Naive thymus-derived CD4-positive, alpha-beta T cell (primary cell): ENCODE measurements at regions not wholly inside any gene's neighbourhood (a gene's known extent, or its start where the extent isn't known, plus 50 kb on each side); places are given as distances from the start of the nearest gene placed in this dataset.

Experiments used
- ATAC-seq: fragments of 150-1000 bp; cut with Tn5 transposase; 2 replicates; pipeline ENCODE4 v1.10.0; 2021; ENCODE audit warnings: mild to moderate bottlenecking, moderate library complexity
- CTCF ChIA-PET: fragments of 350-600 bp; sonication (Branson Sonifier 250); formaldehyde crosslinking; loops from one replicate; lab custom pipeline; 2021; ENCODE audit warnings: antibody characterized with exemption; lab: Charles Lee
- POLR2A ChIA-PET: fragments of 350-600 bp; sonication (Branson Sonifier 250); formaldehyde crosslinking; loops from one replicate; lab custom pipeline; 2021; ENCODE audit warnings: antibody characterized with exemption, inconsistent platforms; lab: Charles Lee
- DNase-seq, 9 donors: peaks; one replicate each; pipeline versions ENCODE4 v3.0.0 to v3.0.0-alpha.2; 2020 to 2022; ENCODE audit warnings: mixed read lengths in 1 of 9
- H3K27ac ChIP-seq: one replicate; pipeline ENCODE4 v1.7.0; 2013; ENCODE audit warnings: mild to moderate bottlenecking, low read depth, low read length, moderate library complexity
- H3K27me3 ChIP-seq, 2 donors: one replicate each; pipeline ENCODE4 v1.7.0; 2013; ENCODE audit warnings: low read length in 2 of 2, mild to moderate bottlenecking in 2 of 2, moderate library complexity in 2 of 2; ENCODE audit not compliant: control insufficient read depth in 2 of 2, insufficient read depth in 2 of 2
- H3K36me3 ChIP-seq, 3 experiments: 1 replicate in 2 of 3; 2 replicates in 1 of 3; pipeline ENCODE4 v1.7.0; 2013; ENCODE audit warnings: low read length in 3 of 3, mild to moderate bottlenecking in 3 of 3, moderate library complexity in 1 of 3; ENCODE audit not compliant: insufficient read depth in 3 of 3, control insufficient read depth in 2 of 3
- H3K4me1 ChIP-seq, 2 donors: one replicate each; pipeline ENCODE4 v1.7.0; 2013; ENCODE audit warnings: low read length in 2 of 2, mild to moderate bottlenecking in 2 of 2, moderate library complexity in 1 of 2; ENCODE audit not compliant: control insufficient read depth in 2 of 2, insufficient read depth in 2 of 2
- H3K4me3 ChIP-seq: 2 replicates; pipeline ENCODE4 v1.7.0; 2013; ENCODE audit warnings: mild to moderate bottlenecking, low read length
- H3K9me3 ChIP-seq, 3 experiments: 1 replicate in 2 of 3; 2 replicates in 1 of 3; pipeline ENCODE4 v1.7.0; 2013; ENCODE audit warnings: low read length in 3 of 3; ENCODE audit not compliant: control insufficient read depth in 2 of 3
- H3K27ac Mint-ChIP-seq, 9 donors: one replicate each; pipeline ENCODE4 v1.8.0; 2020 to 2022; ENCODE audit warnings: mixed read lengths in 9 of 9, mild to moderate bottlenecking in 8 of 9, moderate library complexity in 5 of 9, inconsistent platforms in 2 of 9
- H3K27me3 Mint-ChIP-seq, 5 donors: one replicate each; pipeline ENCODE4 v1.8.0; 2021 to 2022; ENCODE audit warnings: mixed read lengths in 5 of 5, mild to moderate bottlenecking in 1 of 5
- H3K36me3 Mint-ChIP-seq, 5 donors: one replicate each; pipeline ENCODE4 v1.8.0; 2020 to 2022; ENCODE audit warnings: mixed read lengths in 5 of 5, mild to moderate bottlenecking in 3 of 5, inconsistent platforms in 1 of 5
- H3K4me1 Mint-ChIP-seq, 7 donors: one replicate each; pipeline ENCODE4 v1.8.0; 2020 to 2022; ENCODE audit warnings: mixed read lengths in 7 of 7, mild to moderate bottlenecking in 3 of 7, inconsistent platforms in 1 of 7
- H3K4me3 Mint-ChIP-seq, 10 donors: one replicate each; pipeline ENCODE4 v1.8.0; 2020 to 2022; ENCODE audit warnings: mild to moderate bottlenecking in 10 of 10, mixed read lengths in 10 of 10, moderate library complexity in 6 of 10, inconsistent platforms in 2 of 10
- H3K9me3 Mint-ChIP-seq, 11 donors: one replicate each; pipeline ENCODE4 v1.8.0; 2020 to 2022; ENCODE audit warnings: mixed read lengths in 11 of 11, mild to moderate bottlenecking in 4 of 11, inconsistent platforms in 1 of 11, moderate library complexity in 1 of 11
- intact Hi-C, 2 donors: fragments of 100-400 bp; cut with micrococcal nuclease; formaldehyde crosslinking; loops; one replicate each; pipeline ENCODE4 v1.15.1; 2023

DNA sequence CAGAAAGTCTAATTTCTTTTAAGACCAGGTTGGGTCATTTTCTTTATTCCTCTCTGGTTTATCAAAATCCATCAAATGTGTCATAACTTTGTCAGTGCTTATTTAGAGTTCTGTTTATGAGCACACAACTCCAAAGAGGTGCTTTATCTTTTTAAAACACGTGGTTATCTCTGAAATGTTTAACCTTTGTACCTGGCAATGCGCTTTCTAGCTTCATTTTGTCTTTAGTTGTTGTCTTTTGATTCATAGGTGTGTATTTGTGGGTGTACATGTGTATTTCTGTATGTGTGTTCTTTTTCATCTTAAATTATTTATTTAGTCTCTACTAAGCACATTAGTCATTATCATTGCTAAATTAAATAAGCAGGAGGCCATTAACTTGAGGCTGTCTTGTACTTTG, 251.4 kb downstream of the JRKL start:
- H3K27me3 Mint-ChIP-seq = peaks cover 0 to 3% (median 0%) of the 10 kb centered on the region in 5 donors
- intact Hi-C loops = no loop called here
- H3K36me3 ChIP-seq = no peaks in the 10 kb centered on the region
- H3K4me1 Mint-ChIP-seq = no peaks in the 10 kb centered on the region
- ChIA-PET POLR2A (no interaction called here), CTCF (no interaction called here)
- no peak for ATAC-seq
- H3K36me3 Mint-ChIP-seq = no peaks in the 10 kb centered on the region
- no peaks in the 10 kb centered on the region for H3K27me3 ChIP-seq
- no peak overlapping the region for H3K27ac Mint-ChIP-seq
- H3K4me1 ChIP-seq = no peaks in the 10 kb centered on the region
- no peak for DNase-seq
- H3K4me3 ChIP-seq = no peak overlapping the region
- H3K9me3 Mint-ChIP-seq = peaks cover 0 to 5% (median 3%) of the 10 kb centered on the region in 11 donors
- H3K4me3 Mint-ChIP-seq = no peak overlapping the region
- H3K27ac ChIP-seq = no peak overlapping the region
- no peaks in the 10 kb centered on the region for H3K9me3 ChIP-seq

DNA sequence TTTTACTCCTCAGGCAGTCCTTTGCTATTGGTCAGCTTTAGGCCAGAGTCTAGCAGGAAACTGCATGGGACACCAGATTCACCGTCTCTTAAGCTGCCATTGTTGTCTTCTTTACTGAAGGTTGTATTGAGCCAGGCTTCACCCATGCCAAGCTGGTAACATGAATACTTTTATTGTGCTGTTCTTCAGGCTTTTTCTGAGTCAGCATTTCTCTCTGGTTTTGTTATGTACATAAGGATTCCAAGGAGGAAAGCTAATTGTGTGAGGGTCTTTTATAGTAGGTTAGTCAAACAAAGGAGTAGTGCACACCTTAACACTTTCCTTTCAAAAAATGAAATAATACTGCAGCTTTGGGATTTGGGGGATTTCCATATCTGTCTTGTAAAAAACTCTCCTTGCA, 252.8 kb downstream of the JRKL start:
- ATAC-seq (no peak), DNase-seq (no peak)
- no peak overlapping the region for H3K4me3 Mint-ChIP-seq
- CTCF ChIA-PET = no interaction called here
- no peaks in the 10 kb centered on the region for H3K4me1 Mint-ChIP-seq
- H3K36me3 Mint-ChIP-seq = no peaks in the 10 kb centered on the region
- Histone ChIP-seq H3K9me3 (no peaks in the 10 kb centered on the region), H3K4me1 (no peaks in the 10 kb centered on the region), H3K36me3 (no peaks in the 10 kb centered on the region), H3K27me3 (no peaks in the 10 kb centered on the region), H3K4me3 (no peak overlapping the region), H3K27ac (no peak overlapping the region)
- H3K9me3 Mint-ChIP-seq = peaks cover 0 to 4% (median 2%) of the 10 kb centered on the region in 11 donors
- intact Hi-C loops = no loop called here
- no peak overlapping the region for H3K27ac Mint-ChIP-seq
- POLR2A ChIA-PET = no interaction called here
- peaks cover 0 to 3% (median 0%) of the 10 kb centered on the region in 5 donors for H3K27me3 Mint-ChIP-seq

DNA sequence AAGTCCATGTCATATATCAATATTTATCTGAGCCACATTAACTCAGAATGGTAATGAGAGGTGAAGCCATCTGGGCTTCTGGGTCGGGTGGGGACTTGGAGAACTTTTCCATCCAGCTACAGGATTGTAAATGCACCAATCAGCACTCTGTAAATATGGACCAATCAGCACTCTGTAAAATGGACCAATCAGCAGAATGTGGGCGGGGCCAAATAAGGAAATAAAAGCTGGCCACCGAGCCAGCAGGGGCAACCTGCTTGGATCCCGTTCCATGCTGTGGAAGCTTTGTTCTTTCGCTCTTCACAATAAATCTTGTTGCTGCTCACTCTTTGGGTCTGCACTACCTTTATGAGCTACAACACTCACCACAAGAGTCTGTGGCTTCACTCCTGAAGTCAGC, 253.4 kb downstream of the JRKL start:
- intact Hi-C loops = no loop called here
- Histone ChIP-seq H3K27me3 (no peaks in the 10 kb centered on the region), H3K9me3 (no peaks in the 10 kb centered on the region), H3K27ac (no peak overlapping the region), H3K36me3 (no peaks in the 10 kb centered on the region), H3K4me3 (no peak overlapping the region), H3K4me1 (no peaks in the 10 kb centered on the region)
- Mint-ChIP-seq H3K36me3 (no peaks in the 10 kb centered on the region), H3K9me3 (peaks cover 0 to 4% (median 2%) of the 10 kb centered on the region in 11 donors), H3K4me1 (no peaks in the 10 kb centered on the region), H3K4me3 (no peak overlapping the region), H3K27me3 (peaks cover 0 to 3% (median 0%) of the 10 kb centered on the region in 5 donors), H3K27ac (no peak overlapping the region)
- ChIA-PET POLR2A (no interaction called here), CTCF (no interaction called here)
- ATAC-seq (no peak), DNase-seq (no peak)

DNA sequence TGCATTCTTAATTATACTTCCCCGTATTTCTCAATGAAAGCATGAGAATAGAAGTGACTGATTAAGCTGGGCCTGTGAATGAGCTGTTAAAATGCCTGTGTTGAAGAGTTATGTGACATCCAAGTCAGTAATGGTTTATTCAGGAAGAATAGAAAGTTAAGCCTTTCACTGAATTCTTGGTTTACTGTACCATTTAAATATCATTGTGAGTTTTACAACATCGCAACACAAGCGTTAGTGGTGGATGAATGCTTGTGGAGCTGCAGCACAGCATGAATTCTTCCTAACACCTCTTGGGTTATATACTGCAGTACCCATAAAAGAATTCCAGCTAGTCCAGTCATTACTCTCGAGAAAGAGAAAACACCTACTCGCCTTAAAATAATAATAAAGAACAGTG, 257.8 kb downstream of the JRKL start:
- no peaks in the 10 kb centered on the region for H3K9me3 ChIP-seq
- ChIA-PET CTCF (no interaction called here), POLR2A (no interaction called here)
- H3K36me3 Mint-ChIP-seq = no peaks in the 10 kb centered on the region
- H3K4me1 Mint-ChIP-seq = no peaks in the 10 kb centered on the region
- intact Hi-C loops = no loop called here
- H3K4me1 ChIP-seq = no peaks in the 10 kb centered on the region
- H3K27me3 Mint-ChIP-seq = no peaks in the 10 kb centered on the region
- no peak overlapping the region for H3K27ac Mint-ChIP-seq
- H3K9me3 Mint-ChIP-seq = peaks cover 0 to 5% (median 0%) of the 10 kb centered on the region in 11 donors
- H3K27ac ChIP-seq = no peak overlapping the region
- no peak for ATAC-seq
- no peak overlapping the region for H3K4me3 ChIP-seq
- DNase-seq = no peak
- H3K4me3 Mint-ChIP-seq = no peak overlapping the region
- no peaks in the 10 kb centered on the region for H3K27me3 ChIP-seq
- no peaks in the 10 kb centered on the region for H3K36me3 ChIP-seq

DNA sequence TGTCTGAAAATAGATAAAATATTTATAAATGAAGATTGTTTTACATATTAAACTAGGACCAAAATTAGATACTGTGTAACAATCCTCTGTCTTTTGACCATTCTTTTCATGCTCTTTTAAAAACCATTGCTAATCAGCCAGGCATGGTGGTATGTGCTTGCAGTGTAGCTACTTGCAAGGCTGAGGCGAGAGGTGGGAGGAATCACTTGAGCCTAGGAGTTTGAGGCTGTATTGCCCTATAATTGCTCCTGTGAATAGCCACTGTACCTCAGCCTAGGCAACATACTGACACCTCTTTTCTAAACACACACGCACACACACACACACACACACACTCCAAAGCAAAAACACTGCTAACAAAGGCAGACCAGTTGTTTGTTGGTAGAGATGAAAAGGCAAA, 259.2 kb downstream of the JRKL start:
- ATAC-seq (no peak), DNase-seq (no peak)
- Histone ChIP-seq H3K27me3 (no peaks in the 10 kb centered on the region), H3K4me1 (no peaks in the 10 kb centered on the region), H3K27ac (no peak overlapping the region), H3K36me3 (no peaks in the 10 kb centered on the region), H3K4me3 (no peak overlapping the region), H3K9me3 (no peaks in the 10 kb centered on the region)
- Mint-ChIP-seq H3K4me1 (no peaks in the 10 kb centered on the region), H3K36me3 (no peaks in the 10 kb centered on the region), H3K4me3 (no peak overlapping the region), H3K9me3 (peaks cover 0 to 5% (median 0%) of the 10 kb centered on the region in 11 donors), H3K27ac (no peak overlapping the region), H3K27me3 (no peaks in the 10 kb centered on the region)
- intact Hi-C loops = no loop called here
- CTCF ChIA-PET = no interaction called here
- POLR2A ChIA-PET = no interaction called here

DNA sequence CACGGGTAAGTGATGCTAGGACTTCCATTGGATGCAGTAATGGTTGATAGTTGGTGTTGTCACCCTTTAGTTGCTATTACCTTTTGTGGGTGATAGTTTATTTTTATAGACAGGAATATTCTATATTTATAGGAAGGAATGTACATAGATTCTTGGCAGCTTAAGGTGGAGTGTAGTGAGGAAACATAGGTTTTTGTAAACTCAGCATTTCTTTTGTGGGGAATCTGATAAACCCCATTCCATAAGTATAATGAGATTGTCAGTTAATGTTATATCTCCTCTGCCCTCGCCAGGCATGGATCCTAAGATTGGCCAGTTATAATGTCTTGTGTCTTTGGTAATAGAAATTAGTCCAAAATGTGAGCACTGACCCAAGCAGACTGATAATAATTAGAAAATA, 262.7 kb downstream of the JRKL start:
- no peak overlapping the region for H3K4me3 ChIP-seq
- intact Hi-C loops = no loop called here
- peaks cover 0 to 5% (median 0%) of the 10 kb centered on the region in 11 donors for H3K9me3 Mint-ChIP-seq
- H3K9me3 ChIP-seq = no peaks in the 10 kb centered on the region
- DNase-seq (no peak), ATAC-seq (no peak)
- H3K36me3 Mint-ChIP-seq = no peaks in the 10 kb centered on the region
- ChIA-PET CTCF (no interaction called here), POLR2A (no interaction called here)
- H3K4me3 Mint-ChIP-seq = no peak overlapping the region
- H3K27me3 Mint-ChIP-seq = no peaks in the 10 kb centered on the region
- no peaks in the 10 kb centered on the region for H3K36me3 ChIP-seq
- no peaks in the 10 kb centered on the region for H3K27me3 ChIP-seq
- no peak overlapping the region for H3K27ac Mint-ChIP-seq
- H3K4me1 Mint-ChIP-seq = no peaks in the 10 kb centered on the region
- no peaks in the 10 kb centered on the region for H3K4me1 ChIP-seq
- no peak overlapping the region for H3K27ac ChIP-seq

DNA sequence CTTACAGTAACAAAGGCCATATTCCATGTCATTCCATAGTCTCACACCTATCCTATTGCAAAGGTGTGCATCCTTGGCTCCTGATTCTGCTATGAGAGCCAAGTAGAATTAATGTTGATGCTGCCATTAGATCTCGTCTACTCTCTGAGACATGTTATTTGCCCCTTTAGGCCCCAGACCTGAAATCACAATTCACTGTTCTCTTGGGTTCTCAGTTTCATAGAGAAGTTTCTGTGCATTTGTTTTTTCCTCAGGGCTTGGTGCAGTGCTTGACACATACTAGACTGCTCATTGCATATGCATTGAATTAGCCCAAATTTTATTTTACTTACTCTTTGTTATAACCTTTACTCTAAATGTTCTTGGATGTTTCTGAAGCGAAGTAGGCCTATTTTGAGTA, 265.7 kb downstream of the JRKL start:
- no peaks in the 10 kb centered on the region for H3K36me3 ChIP-seq
- DNase-seq (no peak), ATAC-seq (no peak)
- no peaks in the 10 kb centered on the region for H3K4me1 ChIP-seq
- Mint-ChIP-seq H3K36me3 (no peaks in the 10 kb centered on the region), H3K27ac (no peak overlapping the region), H3K27me3 (no peaks in the 10 kb centered on the region), H3K4me3 (no peak overlapping the region), H3K4me1 (no peaks in the 10 kb centered on the region), H3K9me3 (peaks cover 0 to 3% (median 0%) of the 10 kb centered on the region in 11 donors)
- no peaks in the 10 kb centered on the region for H3K27me3 ChIP-seq
- no peaks in the 10 kb centered on the region for H3K9me3 ChIP-seq
- CTCF ChIA-PET = no interaction called here
- H3K4me3 ChIP-seq = no peak overlapping the region
- intact Hi-C loops = no loop called here
- H3K27ac ChIP-seq = no peak overlapping the region
- POLR2A ChIA-PET = no interaction called here
